ENCODE measurements at regions not wholly inside any gene's neighbourhood (a gene's known extent, or its start where the extent isn't known, plus 50 kb on each side); places are given as distances from the start of the nearest gene placed in this dataset.

DNA sequence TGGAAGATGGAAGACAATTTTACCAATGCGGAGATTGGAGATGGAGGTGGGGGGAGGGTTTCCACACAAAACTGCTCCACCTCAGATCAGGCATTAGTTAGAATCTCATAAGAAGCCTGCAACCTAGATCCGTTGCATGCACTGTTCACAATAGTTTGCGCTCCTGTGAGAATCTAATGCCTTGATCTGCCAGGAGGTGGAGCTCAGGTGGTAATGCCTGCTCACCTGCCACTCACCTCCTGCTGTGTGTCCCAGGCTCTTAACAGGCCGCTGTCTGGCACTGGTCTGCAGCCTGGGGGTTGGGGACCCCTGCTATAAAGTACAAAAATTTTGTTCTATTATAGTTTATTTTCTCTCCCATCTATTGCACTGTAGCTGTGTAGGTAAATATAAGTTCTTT is 84.9 kb upstream of the FOXG1 start:
- Histone ChIP-seq H3K4me3 (ENCODE audit: low read depth, low read length) (no peak overlapping the region), H3K4me1 (ENCODE audit: control insufficient read depth, insufficient read depth, low read length) (no peaks in the 10 kb centered on the region), H3K27ac (ENCODE audit: extremely low read depth, low read depth, low read length) (no peak overlapping the region), H3K9me3 (ENCODE audit: control insufficient read depth, insufficient read depth, low read depth, low read length) (no peaks in the 10 kb centered on the region), H3K36me3 (ENCODE audit: control insufficient read depth in 2 of 2, insufficient read depth in 1 of 2, low read length in 2 of 2) (no peaks in the 10 kb centered on the region)
- no peak for TF ChIP-seq ZFP37 (tag by site-specific recombination; IDR thresholded peaks at IDR 0.05)
- no peak for TF ChIP-seq ZNF530 (tag by site-specific recombination; IDR thresholded peaks at IDR 0.05; ENCODE audit: low read depth)
- no peak for TF ChIP-seq ZNF785 (tag by site-specific recombination; IDR thresholded peaks at IDR 0.05)
- no peak for TF ChIP-seq GLI2 (tag by site-specific recombination; IDR thresholded peaks at IDR 0.05; ENCODE audit: borderline replicate concordance, low read depth)
- TF ChIP-seq ZNF266 (tag by site-specific recombination; IDR thresholded peaks at IDR 0.05; ENCODE audit: low read depth), result no peak
- TF ChIP-seq, protein P1, sequence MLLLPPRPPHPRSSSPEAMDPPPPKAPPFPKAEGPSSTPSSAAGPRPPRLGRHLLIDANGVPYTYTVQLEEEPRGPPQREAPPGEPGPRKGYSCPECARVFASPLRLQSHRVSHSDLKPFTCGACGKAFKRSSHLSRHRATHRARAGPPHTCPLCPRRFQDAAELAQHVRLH (tag by site-specific recombination; IDR thresholded peaks at IDR 0.05), result no peak
- no peak for TF ChIP-seq MZF1 (tag by site-specific recombination; IDR thresholded peaks at IDR 0.05; ENCODE audit: borderline replicate concordance)
- no peak for TF ChIP-seq REPIN1 (tag by site-specific recombination; IDR thresholded peaks at IDR 0.05; ENCODE audit: low read depth)
- TF ChIP-seq, protein P2, sequence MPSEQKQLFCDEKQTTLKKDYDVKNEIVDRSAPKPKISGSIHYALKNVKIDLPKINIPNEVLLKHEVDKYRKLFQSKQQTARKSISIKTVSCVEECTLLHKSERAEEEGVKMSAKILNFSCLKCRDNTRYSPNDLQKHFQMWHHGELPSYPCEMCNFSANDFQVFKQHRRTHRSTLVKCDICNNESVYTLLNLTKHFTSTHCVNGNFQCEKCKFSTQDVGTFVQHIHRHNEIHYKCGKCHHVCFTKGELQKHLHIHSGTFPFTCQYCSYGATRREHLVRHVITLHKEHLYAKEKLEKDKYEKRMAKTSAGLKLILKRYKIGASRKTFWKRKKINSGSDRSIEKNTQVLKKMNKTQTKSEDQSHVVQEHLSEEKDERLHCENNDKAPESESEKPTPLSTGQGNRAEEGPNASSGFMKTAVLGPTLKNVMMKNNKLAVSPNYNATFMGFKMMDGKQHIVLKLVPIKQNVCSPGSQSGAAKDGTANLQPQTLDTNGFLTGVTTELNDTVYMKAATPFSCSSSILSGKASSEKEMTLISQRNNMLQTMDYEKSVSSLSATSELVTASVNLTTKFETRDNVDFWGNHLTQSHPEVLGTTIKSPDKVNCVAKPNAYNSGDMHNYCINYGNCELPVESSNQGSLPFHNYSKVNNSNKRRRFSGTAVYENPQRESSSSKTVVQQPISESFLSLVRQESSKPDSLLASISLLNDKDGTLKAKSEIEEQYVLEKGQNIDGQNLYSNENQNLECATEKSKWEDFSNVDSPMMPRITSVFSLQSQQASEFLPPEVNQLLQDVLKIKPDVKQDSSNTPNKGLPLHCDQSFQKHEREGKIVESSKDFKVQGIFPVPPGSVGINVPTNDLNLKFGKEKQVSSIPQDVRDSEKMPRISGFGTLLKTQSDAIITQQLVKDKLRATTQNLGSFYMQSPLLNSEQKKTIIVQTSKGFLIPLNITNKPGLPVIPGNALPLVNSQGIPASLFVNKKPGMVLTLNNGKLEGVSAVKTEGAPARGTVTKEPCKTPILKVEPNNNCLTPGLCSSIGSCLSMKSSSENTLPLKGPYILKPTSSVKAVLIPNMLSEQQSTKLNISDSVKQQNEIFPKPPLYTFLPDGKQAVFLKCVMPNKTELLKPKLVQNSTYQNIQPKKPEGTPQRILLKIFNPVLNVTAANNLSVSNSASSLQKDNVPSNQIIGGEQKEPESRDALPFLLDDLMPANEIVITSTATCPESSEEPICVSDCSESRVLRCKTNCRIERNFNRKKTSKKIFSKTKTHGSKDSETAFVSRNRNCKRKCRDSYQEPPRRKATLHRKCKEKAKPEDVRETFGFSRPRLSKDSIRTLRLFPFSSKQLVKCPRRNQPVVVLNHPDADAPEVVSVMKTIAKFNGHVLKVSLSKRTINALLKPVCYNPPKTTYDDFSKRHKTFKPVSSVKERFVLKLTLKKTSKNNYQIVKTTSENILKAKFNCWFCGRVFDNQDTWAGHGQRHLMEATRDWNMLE (tag by site-specific recombination; conservative IDR thresholded peaks at IDR 0.05; ENCODE audit: low read depth), result no peak
- TF ChIP-seq GLI4 (tag by site-specific recombination; IDR thresholded peaks at IDR 0.05), result no peak
- no peak for TF ChIP-seq ZNF76 (tag by site-specific recombination; IDR thresholded peaks at IDR 0.05; ENCODE audit: borderline replicate concordance, low read depth)
- no peak for TF ChIP-seq KLF16 (tag by site-specific recombination; IDR thresholded peaks at IDR 0.05)
- no peak for TF ChIP-seq ZNF132 (tag by site-specific recombination; IDR thresholded peaks at IDR 0.05; ENCODE audit: borderline replicate concordance)
- TF ChIP-seq ZNF214 (tag by site-specific recombination; IDR thresholded peaks at IDR 0.05; ENCODE audit: borderline replicate concordance), result no peak
- no peak for TF ChIP-seq ZNF223 (tag by site-specific recombination; IDR thresholded peaks at IDR 0.05)
- no peak for TF ChIP-seq ZNF830 (tag by site-specific recombination; IDR thresholded peaks at IDR 0.05; ENCODE audit: low read depth)
- no peak for TF ChIP-seq ZNF302 (tag by site-specific recombination; IDR thresholded peaks at IDR 0.05; ENCODE audit: low read depth)
- no peak for TF ChIP-seq ZIC2 (tag by site-specific recombination; IDR thresholded peaks at IDR 0.05)
- no peak for TF ChIP-seq ZNF548 (tag by site-specific recombination; IDR thresholded peaks at IDR 0.05)
- no peak for TF ChIP-seq MYNN (tag by site-specific recombination; IDR thresholded peaks at IDR 0.05; ENCODE audit: borderline replicate concordance)
- POLR2A ChIA-PET, result no interaction called here
- CTCF ChIA-PET, result no interaction called here

DNA sequence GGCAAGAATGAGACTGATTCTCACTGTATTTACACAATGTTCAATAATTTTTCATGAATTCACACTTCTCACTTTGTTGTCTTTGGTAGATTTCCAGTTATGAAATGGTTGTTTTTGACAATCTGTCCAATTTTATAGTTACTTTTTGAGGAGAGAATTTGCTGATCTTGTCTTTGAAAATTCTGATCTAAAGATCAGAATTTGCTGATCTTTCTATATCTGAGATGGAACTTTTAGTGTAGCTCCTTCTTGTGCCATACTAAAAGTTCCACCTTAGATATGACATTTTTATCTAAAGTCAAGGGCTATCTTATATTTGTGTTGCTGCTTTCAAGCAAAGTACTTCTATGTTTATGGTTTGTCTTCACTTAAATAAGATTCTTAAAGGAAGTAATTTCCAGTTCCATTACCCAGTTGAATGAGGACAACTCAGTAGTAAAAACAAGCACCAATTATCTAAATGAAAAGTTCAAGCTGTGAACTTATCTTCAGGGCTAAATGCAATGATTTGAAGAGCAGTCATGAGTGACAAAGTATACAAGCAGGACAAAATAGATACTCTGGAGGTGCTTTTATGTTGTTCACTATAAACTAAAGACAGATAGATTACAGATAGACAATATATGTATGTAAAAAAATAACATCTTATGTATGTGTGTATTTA is 76.4 kb upstream of the FOXG1 start:
- Histone ChIP-seq H3K4me1 (ENCODE audit: control insufficient read depth, insufficient read depth, low read length) (no peaks in the 10 kb centered on the region), H3K36me3 (ENCODE audit: control insufficient read depth in 2 of 2, insufficient read depth in 1 of 2, low read length in 2 of 2) (no peaks in the 10 kb centered on the region), H3K4me3 (ENCODE audit: low read depth, low read length) (no peak overlapping the region), H3K9me3 (ENCODE audit: control insufficient read depth, insufficient read depth, low read depth, low read length) (no peaks in the 10 kb centered on the region), H3K27ac (ENCODE audit: extremely low read depth, low read depth, low read length) (no peak overlapping the region)
- ChIA-PET CTCF (interaction anchor here (0.6 kb wide), 1 partner anchor 977 kb away, joined by 3 read pairs; no protein-coding TSS in a partner anchor), POLR2A (no interaction called here)
- TF ChIP-seq, protein P3, sequence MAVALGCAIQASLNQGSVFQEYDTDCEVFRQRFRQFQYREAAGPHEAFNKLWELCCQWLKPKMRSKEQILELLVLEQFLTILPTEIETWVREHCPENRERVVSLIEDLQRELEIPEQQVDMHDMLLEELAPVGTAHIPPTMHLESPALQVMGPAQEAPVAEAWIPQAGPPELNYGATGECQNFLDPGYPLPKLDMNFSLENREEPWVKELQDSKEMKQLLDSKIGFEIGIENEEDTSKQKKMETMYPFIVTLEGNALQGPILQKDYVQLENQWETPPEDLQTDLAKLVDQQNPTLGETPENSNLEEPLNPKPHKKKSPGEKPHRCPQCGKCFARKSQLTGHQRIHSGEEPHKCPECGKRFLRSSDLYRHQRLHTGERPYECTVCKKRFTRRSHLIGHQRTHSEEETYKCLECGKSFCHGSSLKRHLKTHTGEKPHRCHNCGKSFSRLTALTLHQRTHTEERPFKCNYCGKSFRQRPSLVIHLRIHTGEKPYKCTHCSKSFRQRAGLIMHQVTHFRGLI (tag by site-specific recombination; IDR thresholded peaks at IDR 0.05), result no peak
- TF ChIP-seq ZNF561 (tag by site-specific recombination; IDR thresholded peaks at IDR 0.05; ENCODE audit: borderline replicate concordance) (no peak), ZNF830 (tag by site-specific recombination; IDR thresholded peaks at IDR 0.05; ENCODE audit: low read depth) (no peak), WT1 (tag by site-specific recombination; IDR thresholded peaks at IDR 0.05) (0 out of 2 replicates have a peak, but pooled peaks have one; percentile 23), ZNF138 (tag by site-specific recombination; IDR thresholded peaks at IDR 0.05; ENCODE audit: borderline replicate concordance) (no peak), ZNF266 (tag by site-specific recombination; IDR thresholded peaks at IDR 0.05; ENCODE audit: low read depth) (no peak)
- TF ChIP-seq, protein P4, sequence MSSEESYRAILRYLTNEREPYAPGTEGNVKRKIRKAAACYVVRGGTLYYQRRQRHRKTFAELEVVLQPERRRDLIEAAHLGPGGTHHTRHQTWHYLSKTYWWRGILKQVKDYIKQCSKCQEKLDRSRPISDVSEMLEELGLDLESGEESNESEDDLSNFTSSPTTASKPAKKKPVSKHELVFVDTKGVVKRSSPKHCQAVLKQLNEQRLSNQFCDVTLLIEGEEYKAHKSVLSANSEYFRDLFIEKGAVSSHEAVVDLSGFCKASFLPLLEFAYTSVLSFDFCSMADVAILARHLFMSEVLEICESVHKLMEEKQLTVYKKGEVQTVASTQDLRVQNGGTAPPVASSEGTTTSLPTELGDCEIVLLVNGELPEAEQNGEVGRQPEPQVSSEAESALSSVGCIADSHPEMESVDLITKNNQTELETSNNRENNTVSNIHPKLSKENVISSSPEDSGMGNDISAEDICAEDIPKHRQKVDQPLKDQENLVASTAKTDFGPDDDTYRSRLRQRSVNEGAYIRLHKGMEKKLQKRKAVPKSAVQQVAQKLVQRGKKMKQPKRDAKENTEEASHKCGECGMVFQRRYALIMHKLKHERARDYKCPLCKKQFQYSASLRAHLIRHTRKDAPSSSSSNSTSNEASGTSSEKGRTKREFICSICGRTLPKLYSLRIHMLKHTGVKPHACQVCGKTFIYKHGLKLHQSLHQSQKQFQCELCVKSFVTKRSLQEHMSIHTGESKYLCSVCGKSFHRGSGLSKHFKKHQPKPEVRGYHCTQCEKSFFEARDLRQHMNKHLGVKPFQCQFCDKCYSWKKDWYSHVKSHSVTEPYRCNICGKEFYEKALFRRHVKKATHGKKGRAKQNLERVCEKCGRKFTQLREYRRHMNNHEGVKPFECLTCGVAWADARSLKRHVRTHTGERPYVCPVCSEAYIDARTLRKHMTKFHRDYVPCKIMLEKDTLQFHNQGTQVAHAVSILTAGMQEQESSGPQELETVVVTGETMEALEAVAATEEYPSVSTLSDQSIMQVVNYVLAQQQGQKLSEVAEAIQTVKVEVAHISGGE (tag by site-specific recombination; conservative IDR thresholded peaks at IDR 0.05; ENCODE audit: low read depth), result no peak

Measured in HEK293 (cell line).